ENCODE measurements at regions not wholly inside any gene's neighbourhood (a gene's known extent, or its start where the extent isn't known, plus 50 kb on each side); places are given as distances from the start of the nearest gene placed in this dataset.

DNA sequence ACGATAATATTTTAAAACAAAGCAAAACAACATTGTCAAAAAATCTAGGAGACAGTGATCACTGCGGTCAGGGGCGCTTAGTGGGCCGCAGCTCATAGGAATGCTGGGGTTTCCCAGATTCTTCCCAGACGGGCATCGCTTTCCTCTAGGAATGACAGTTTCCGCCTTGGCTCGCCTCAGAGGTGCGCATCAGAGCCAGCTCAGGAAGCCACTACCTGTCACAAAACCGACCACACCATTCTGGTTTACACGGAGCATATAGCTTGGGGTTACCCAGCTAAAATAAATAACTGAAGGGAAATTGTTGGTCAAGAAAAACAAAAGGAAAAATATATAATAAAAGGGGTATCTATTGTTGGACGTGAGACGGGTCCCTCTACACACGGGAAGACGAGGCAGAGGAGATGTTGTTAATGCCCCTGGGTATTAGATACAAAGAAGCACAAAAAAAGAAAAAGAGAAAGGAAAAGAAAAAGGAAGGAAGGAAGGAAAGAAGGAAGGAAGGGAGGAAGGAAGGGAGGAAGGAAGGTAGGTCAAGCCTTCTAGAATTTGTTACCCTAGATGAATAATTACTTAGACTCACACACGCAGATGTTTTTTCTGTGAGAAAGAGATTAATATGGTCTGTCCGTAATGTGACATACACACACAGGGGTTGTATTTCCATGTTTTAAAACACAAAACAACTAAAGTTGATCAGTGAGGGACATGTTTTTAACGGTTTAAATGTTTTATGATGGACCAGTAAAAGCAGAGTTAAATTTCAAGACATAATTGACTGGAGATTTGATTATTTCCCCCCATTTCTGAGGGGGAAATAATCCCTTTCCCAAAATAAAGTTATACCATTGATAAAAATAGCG lies 292.4 kb upstream of the NFE2L3 start:
- intact Hi-C loops (cut with micrococcal nuclease) = loop anchor here (5.0 to 10.0 kb wide), 2 partner anchors 1235 to 1308 kb away; partner anchors contain the start of genes HOXA1 and HOXA9
- peaks cover 33% of the 10 kb centered on the region for H3K4me1 Mint-ChIP-seq (ENCODE audit: low read depth)
- no peak overlapping the region for H3K4me3 Mint-ChIP-seq
- H3K27me3 Mint-ChIP-seq = peaks cover 6% of the 10 kb centered on the region
- no peaks in the 10 kb centered on the region for H3K9me3 Mint-ChIP-seq
- H3K27ac Mint-ChIP-seq = no peak overlapping the region
- H3K36me3 Mint-ChIP-seq (ENCODE audit: low read depth) = no peaks in the 10 kb centered on the region

DNA sequence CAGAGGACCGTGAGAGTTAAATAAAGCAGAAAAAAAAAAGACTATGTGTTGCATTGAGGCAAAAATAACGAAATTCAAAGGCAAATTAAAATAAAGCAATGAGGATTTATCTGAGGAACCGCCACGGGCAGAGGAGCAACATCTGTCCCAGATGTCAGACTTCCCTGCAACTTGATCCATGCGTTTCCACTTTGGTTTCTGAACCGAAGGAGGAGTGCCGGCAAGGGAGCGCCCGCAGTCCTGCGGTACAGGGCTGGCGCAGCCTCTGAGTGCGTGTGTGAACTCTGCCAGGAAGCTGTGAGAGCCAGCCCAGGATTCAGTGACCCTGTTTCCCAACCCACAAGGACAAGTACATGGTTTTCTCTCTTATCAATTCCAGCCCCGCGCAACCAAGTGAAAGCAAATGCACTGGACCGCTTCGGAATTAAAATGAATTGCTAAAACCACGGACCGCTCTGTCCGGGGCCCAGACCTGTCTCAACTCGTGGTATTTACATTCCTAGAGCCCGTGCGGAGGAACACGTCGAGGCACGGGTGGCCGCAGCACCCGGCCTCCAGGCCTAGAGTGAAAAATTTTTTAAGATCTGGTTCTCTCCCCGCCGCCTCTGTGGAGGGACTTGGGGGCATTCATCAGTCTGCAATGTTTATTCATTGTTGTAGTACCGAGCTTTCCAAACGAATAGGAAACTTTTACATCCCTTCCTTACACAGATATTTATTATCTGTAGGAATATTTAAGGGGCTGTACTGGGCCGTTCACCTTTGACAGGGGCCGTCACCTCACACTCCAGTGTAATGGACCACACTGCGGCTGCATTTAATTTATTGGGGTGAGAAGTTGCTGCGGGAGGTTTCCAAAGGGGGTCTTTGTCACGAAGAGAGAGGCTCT lies 291.5 kb upstream of the NFE2L3 start:
- Mint-ChIP-seq H3K4me3 (no peak overlapping the region), H3K9me3 (no peaks in the 10 kb centered on the region), H3K36me3 (ENCODE audit: low read depth) (no peaks in the 10 kb centered on the region), H3K4me1 (ENCODE audit: low read depth) (peaks cover 33% of the 10 kb centered on the region), H3K27ac (no peak overlapping the region), H3K27me3 (peaks cover 7% of the 10 kb centered on the region)
- intact Hi-C loops (cut with micrococcal nuclease) = loop anchor here (5.0 to 10.0 kb wide), 2 partner anchors 1234 to 1307 kb away; partner anchors contain the start of genes HOXA1 and HOXA9

DNA sequence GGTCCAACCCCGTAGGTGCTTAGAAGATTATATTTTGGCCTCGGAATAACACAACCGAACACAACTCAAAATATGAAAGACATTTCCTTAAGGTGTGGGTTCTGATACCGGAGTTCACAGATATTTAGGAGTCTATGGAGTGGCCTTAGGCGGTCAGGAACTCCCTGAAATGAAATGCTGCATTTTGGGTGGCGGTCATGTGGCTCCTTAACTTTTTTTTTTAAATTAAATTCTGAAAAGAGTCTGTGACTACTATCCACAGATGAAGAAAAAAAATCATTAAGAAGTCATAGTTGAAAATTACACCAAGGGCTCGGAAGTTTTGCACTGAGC lies 290.9 kb upstream of the NFE2L3 start:
- no peaks in the 10 kb centered on the region for H3K9me3 Mint-ChIP-seq
- H3K4me3 Mint-ChIP-seq = no peak overlapping the region
- peaks cover 13% of the 10 kb centered on the region for H3K27me3 Mint-ChIP-seq
- no peaks in the 10 kb centered on the region for H3K36me3 Mint-ChIP-seq (ENCODE audit: low read depth)
- H3K27ac Mint-ChIP-seq = no peak overlapping the region
- peaks cover 33% of the 10 kb centered on the region for H3K4me1 Mint-ChIP-seq (ENCODE audit: low read depth)
- intact Hi-C loops (cut with micrococcal nuclease) = loop anchor here (5.0 to 10.0 kb wide), 2 partner anchors 1234 to 1306 kb away; partner anchors contain the start of genes HOXA1 and HOXA9

DNA sequence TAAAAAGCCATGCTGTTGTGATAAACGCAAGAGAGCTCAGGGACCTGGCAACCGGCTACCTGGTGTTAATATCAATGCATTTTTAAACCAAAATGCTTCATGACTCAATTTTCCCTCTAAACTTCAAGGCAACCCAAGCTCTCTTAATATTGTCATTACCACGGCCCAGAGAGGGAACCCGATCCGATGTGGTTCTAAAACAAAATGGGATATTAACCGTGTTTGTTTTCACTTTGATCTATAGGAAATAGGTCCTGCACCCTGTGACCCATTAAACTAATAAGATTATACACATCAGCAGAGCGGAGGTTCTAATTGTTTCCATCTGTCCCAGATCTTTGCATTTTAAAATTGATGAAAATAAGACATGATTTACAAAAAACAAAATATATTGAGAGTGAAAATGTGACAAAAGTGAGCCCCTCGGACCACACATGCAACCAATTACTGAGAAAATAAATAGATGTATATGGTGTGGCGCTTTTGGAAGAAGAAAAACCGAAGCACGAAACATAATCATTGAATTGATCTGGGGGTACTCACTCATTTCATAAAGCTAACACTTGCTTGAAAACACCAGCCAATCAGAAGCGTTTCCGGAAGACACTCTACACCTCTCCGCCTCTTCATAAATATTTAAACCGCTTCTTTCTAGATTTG lies 290.3 kb upstream of the NFE2L3 start:
- intact Hi-C loops (cut with micrococcal nuclease) = loop anchor here (5.0 to 10.0 kb wide), 2 partner anchors 1233 to 1306 kb away; partner anchors contain the start of genes HOXA1 and HOXA9
- no peak overlapping the region for H3K27ac Mint-ChIP-seq
- H3K4me3 Mint-ChIP-seq = peak overlapping the region; percentile 61
- peaks cover 33% of the 10 kb centered on the region for H3K4me1 Mint-ChIP-seq (ENCODE audit: low read depth)
- no peaks in the 10 kb centered on the region for H3K36me3 Mint-ChIP-seq (ENCODE audit: low read depth)
- H3K9me3 Mint-ChIP-seq = no peaks in the 10 kb centered on the region
- H3K27me3 Mint-ChIP-seq = peaks cover 16% of the 10 kb centered on the region

DNA sequence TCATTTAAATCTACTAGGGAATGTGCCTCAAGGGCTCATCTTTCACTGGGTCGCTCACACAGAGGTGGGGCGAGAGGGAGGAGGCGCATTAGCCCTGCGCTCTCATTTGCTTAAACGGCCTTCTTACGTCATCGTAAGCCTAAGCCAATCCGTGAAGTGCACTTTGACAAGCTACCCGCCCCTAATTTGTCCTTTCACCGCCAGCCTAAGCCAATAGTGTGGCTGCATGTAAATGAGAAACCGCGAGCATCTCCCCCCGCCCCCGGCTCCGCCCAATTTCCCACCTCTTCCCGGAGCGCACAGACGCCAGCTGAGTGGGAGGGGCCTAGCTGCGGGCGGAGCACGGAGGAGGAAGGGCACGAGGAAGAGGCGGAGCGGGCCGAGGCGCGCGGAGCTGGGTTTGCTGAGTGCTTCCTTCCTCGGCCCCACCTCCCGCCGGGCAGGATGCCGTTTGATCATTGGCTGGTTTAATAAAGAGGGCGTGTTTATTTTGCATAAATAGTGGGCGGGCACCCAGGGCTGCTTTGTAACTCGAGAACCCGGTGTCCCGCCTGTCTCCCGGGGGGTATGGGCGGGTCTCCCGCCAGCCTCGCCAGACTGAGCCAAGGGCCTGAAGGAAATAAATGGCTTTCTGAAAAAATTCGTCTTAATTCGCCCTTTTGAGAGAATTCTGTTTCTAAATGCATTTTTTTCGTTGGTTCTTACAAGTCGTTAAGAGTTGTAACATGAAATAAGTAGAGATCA lies 289.6 kb upstream of the NFE2L3 start:
- Mint-ChIP-seq H3K4me1 (ENCODE audit: low read depth) (peaks cover 33% of the 10 kb centered on the region), H3K9me3 (no peaks in the 10 kb centered on the region), H3K27ac (no peak overlapping the region), H3K27me3 (peaks cover 16% of the 10 kb centered on the region), H3K36me3 (ENCODE audit: low read depth) (no peaks in the 10 kb centered on the region), H3K4me3 (peak overlapping the region; percentile 61)
- intact Hi-C loops (cut with micrococcal nuclease) = loop anchor here (5.0 to 10.0 kb wide), 2 partner anchors 1232 to 1305 kb away; partner anchors contain the start of genes HOXA1 and HOXA9

DNA sequence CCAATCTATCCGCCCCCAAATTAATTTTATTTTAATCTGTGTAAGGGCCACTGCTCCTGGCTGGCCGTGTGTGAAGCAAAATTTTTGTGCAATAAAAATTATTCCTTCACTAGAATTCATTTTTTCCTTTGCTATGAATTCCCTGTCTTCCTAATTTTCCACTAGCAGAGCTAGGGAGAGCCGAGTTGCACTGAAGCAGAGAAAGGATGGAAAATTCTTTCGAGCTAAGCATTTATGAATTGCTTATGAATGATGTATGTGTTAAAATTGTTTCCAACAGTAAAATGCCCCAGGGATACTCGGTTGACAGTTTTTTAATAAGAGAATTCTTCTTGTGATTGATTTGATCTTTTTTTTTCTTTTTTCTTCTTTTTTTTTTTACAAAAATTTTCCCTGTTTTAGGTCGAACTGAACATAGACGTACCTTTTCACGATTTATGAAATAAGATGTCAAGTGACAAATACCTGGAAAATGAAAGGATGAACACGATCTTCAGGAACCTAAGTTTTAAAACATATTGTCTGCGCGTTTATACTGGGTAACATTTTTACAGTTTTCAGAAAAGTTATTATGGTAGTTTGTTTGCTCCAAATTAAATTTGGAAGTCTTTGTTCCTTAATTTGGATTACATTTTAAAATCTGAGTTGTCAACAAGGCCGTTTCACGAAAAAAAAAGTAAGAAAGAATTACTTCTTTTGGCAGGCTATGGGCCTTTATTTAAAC lies 288.8 kb upstream of the NFE2L3 start:
- H3K4me3 Mint-ChIP-seq = no peak overlapping the region
- intact Hi-C loops (cut with micrococcal nuclease) = loop anchor here (5.0 to 10.0 kb wide), 2 partner anchors 1232 to 1304 kb away; partner anchors contain the start of genes HOXA1 and HOXA9
- peaks cover 33% of the 10 kb centered on the region for H3K4me1 Mint-ChIP-seq (ENCODE audit: low read depth)
- no peak overlapping the region for H3K27ac Mint-ChIP-seq
- no peaks in the 10 kb centered on the region for H3K9me3 Mint-ChIP-seq
- peaks cover 22% of the 10 kb centered on the region for H3K27me3 Mint-ChIP-seq
- no peaks in the 10 kb centered on the region for H3K36me3 Mint-ChIP-seq (ENCODE audit: low read depth)

DNA sequence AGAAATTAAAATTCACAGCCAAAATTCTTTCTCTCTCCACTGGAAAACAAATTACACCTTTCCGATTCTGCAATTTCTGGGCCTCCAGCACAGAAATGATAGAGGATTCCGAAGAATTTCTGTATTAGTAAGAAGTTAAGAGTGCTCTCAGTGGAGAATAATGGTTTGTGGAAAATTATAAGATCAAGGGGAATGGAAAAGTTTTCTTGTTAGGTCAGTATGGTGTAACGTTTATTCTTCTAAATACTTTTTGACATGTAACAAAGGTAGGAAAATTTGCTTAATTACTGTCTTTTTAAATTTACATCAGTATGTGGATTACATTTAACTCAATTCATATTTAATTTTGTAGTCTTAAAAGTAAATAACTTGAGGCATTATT lies 288.3 kb upstream of the NFE2L3 start:
- Mint-ChIP-seq H3K27me3 (peaks cover 28% of the 10 kb centered on the region), H3K4me1 (ENCODE audit: low read depth) (peaks cover 32% of the 10 kb centered on the region), H3K9me3 (no peaks in the 10 kb centered on the region), H3K36me3 (ENCODE audit: low read depth) (no peaks in the 10 kb centered on the region), H3K27ac (no peak overlapping the region), H3K4me3 (no peak overlapping the region)
- intact Hi-C loops (cut with micrococcal nuclease) = loop anchor here (5.0 to 10.0 kb wide), 2 partner anchors 1231 to 1304 kb away; partner anchors contain the start of genes HOXA1 and HOXA9

DNA sequence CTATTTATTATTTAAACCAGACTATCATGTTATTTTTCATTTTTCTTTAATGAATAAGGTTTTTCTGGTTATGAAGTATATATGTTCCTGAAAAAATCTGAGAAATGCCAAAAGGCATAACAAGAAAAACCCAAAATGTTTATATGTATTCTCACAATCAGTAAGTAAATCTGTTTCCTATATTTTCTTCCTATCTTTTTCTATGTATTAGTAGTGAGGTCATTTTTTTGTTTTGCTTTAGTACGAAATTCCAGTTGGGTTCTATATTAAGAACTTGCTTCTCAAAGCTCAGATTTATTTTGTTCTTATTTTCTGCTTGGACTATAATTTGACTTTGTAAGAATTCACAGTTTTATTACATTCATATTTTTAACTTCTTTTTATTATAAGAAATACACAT lies 287.5 kb upstream of the NFE2L3 start:
- H3K4me1 Mint-ChIP-seq (ENCODE audit: low read depth) = peaks cover 24% of the 10 kb centered on the region
- no peaks in the 10 kb centered on the region for H3K9me3 Mint-ChIP-seq
- H3K4me3 Mint-ChIP-seq = no peak overlapping the region
- no peak overlapping the region for H3K27ac Mint-ChIP-seq
- H3K36me3 Mint-ChIP-seq (ENCODE audit: low read depth) = no peaks in the 10 kb centered on the region
- H3K27me3 Mint-ChIP-seq = peaks cover 35% of the 10 kb centered on the region
- intact Hi-C loops (cut with micrococcal nuclease) = loop anchor here (5.0 to 10.0 kb wide), 2 partner anchors 1230 to 1303 kb away; partner anchors contain the start of genes HOXA1 and HOXA9

DNA sequence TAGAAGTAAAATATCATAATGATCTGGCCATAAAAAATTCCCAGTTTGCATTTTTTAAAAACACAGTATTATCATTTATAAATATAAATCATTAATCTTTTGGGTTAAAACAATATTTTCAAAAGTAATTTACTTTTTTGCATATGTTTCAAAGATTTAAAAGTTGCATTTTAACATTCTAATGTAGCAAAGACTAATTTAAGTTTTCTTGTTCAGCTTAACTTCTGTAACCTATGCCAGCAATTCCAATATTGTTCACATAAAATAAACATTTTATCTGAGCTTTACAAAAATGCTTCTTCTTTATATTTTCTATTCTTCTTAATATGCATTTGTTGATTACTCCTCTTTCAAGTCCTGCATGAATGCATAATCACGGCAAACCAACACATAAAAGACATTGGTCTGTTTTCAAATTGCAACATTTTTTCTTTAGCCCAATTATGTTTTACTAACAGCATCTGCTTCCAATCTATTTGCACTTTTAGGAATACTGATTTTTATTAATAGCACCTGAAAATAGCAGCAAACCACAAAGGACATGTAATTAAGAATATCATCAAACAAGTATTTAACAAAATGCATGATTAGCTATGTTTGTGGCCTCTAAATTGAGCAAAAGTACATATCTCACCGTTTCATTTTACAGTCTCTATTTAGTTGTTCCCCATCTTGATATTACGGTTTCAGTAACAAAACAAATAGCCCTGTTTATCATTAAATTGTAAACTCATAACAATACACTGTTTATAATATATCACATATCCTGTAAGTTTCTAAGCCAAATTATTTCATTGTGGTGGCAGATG lies 286.9 kb upstream of the NFE2L3 start:
- H3K27me3 Mint-ChIP-seq = peaks cover 42% of the 10 kb centered on the region
- H3K9me3 Mint-ChIP-seq = no peaks in the 10 kb centered on the region
- H3K4me1 Mint-ChIP-seq (ENCODE audit: low read depth) = peaks cover 18% of the 10 kb centered on the region
- no peak overlapping the region for H3K27ac Mint-ChIP-seq
- intact Hi-C loops (cut with micrococcal nuclease) = loop anchor here (5.0 to 10.0 kb wide), 2 partner anchors 1230 to 1302 kb away; partner anchors contain the start of genes HOXA1 and HOXA9
- H3K4me3 Mint-ChIP-seq = no peak overlapping the region
- no peaks in the 10 kb centered on the region for H3K36me3 Mint-ChIP-seq (ENCODE audit: low read depth)

DNA sequence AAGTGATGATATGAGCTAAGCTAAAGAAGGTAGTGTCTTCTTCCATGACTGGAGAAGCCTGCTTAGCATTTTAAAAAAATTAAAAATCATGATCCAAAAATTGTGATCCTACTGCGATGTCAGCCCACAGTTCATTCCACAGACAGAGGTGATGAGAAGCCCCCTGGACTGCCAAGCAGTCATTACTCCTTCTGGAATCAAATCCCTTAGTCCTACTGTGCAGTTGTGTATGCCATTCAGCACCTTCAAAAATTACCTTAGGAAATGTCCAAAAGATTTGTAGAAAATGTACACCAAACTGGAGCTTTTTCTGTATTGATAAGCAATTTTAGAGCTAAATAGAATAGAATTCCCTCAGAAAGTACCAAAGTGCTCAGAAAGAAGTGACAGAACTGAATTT lies 283.5 kb upstream of the NFE2L3 start:
- Mint-ChIP-seq H3K4me3 (no peak overlapping the region), H3K27ac (no peak overlapping the region), H3K36me3 (ENCODE audit: low read depth) (no peaks in the 10 kb centered on the region), H3K9me3 (no peaks in the 10 kb centered on the region), H3K4me1 (ENCODE audit: low read depth) (no peaks in the 10 kb centered on the region), H3K27me3 (peaks cover 67% of the 10 kb centered on the region)
- intact Hi-C loops (cut with micrococcal nuclease) = loop anchor here (10.0 kb wide), 1 partner anchor 1226 kb away; the partner anchor contains the start of gene HOXA1

DNA sequence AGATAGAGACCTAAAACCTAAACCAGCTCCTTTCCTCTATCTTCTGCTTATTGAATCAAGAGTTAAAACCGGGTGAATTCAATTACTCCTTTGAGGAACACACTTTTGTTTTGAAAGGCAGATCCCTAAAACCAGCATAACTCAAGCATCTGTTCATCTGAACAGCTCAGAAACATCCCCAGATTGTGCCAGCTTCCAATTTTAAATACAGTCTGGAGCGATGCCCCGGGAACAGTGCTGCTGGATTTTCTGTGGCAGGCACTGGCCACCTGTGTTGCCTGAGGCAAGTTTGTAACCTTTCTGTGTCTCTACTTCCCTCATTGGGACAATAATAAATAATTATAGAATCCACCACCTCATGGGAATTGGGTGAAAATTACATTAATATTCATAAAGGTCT lies 281.4 kb upstream of the NFE2L3 start:
- Mint-ChIP-seq H3K36me3 (ENCODE audit: low read depth) (no peaks in the 10 kb centered on the region), H3K4me1 (ENCODE audit: low read depth) (no peaks in the 10 kb centered on the region), H3K27me3 (peaks cover 79% of the 10 kb centered on the region), H3K4me3 (no peak overlapping the region), H3K27ac (no peak overlapping the region), H3K9me3 (no peaks in the 10 kb centered on the region)
- intact Hi-C loops (cut with micrococcal nuclease) = no loop called here

DNA sequence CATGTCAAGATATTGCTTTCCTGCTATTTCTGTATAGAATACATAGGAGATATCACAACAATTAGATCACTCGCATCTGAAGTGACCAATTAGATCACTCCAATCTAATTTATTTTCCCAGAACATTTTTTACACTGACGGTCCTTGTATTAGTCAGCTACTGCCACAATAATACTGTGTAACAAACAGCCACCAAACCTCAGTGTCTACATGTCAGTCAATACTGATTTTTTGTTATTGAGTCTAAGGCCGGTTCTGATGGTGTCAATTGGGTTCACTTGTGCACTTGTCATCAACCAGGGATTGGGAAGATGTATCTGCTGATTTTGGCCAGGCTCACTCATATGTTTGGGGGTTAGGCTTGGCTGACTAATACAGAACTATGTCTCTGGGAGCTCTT lies 275.9 kb upstream of the NFE2L3 start:
- H3K36me3 Mint-ChIP-seq (ENCODE audit: low read depth) = no peaks in the 10 kb centered on the region
- H3K27ac Mint-ChIP-seq = no peak overlapping the region
- H3K9me3 Mint-ChIP-seq = no peaks in the 10 kb centered on the region
- H3K4me1 Mint-ChIP-seq (ENCODE audit: low read depth) = no peaks in the 10 kb centered on the region
- intact Hi-C loops (cut with micrococcal nuclease) = no loop called here
- H3K4me3 Mint-ChIP-seq = no peak overlapping the region
- H3K27me3 Mint-ChIP-seq = peaks cover 79% of the 10 kb centered on the region

Data from dendritic cell treated with granulocyte-macrophage colony-stimulating factor and Interleukin-4, amounts not matched to agents 40 ng/mL and 50 ng/mL, for 4 days (primary cell).